ENCODE measurements at regions not wholly inside any gene's neighbourhood (a gene's known extent, or its start where the extent isn't known, plus 50 kb on each side); places are given as distances from the start of the nearest gene placed in this dataset.

GRCh38 chr2:81589406-81589805, 1284.9 kb upstream of the LRRTM1 start:
- TF ChIP-seq, protein P1, sequence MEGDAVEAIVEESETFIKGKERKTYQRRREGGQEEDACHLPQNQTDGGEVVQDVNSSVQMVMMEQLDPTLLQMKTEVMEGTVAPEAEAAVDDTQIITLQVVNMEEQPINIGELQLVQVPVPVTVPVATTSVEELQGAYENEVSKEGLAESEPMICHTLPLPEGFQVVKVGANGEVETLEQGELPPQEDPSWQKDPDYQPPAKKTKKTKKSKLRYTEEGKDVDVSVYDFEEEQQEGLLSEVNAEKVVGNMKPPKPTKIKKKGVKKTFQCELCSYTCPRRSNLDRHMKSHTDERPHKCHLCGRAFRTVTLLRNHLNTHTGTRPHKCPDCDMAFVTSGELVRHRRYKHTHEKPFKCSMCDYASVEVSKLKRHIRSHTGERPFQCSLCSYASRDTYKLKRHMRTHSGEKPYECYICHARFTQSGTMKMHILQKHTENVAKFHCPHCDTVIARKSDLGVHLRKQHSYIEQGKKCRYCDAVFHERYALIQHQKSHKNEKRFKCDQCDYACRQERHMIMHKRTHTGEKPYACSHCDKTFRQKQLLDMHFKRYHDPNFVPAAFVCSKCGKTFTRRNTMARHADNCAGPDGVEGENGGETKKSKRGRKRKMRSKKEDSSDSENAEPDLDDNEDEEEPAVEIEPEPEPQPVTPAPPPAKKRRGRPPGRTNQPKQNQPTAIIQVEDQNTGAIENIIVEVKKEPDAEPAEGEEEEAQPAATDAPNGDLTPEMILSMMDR (IDR thresholded peaks at IDR 0.05), result no peak
- TF ChIP-seq POLR2A (IDR thresholded peaks at IDR 0.05), result no peak
